PC-9 (cell line): ENCODE measurements at regions not wholly inside any gene's neighbourhood (a gene's known extent, or its start where the extent isn't known, plus 50 kb on each side); places are given as distances from the start of the nearest gene placed in this dataset.

ENCODE experiments used
- CTCF ChIP-seq: fragments of 200-600 bp; sonication (generic); conservative IDR thresholded peaks from 2 replicates; pipeline ENCODE4 v1.6.1; 2017; ENCODE audit warnings: mixed run types, antibody characterized with exemption, mild to moderate bottlenecking, moderate library complexity
- EZH2 ChIP-seq: fragments of 200-600 bp; sonication (generic); IDR thresholded peaks from 2 replicates; pipeline ENCODE4 v1.8.0; 2017; ENCODE audit warnings: antibody characterized with exemption, low read depth

- TF ChIP-seq CTCF (no peak), EZH2 (no peak)
These were observed 191.4 kb downstream of the RGS9 start for GRCh38 chr17:65328567-65328966.
